DOHH2 (cell line): ENCODE measurements at regions not wholly inside any gene's neighbourhood (a gene's known extent, or its start where the extent isn't known, plus 50 kb on each side); places are given as distances from the start of the nearest gene placed in this dataset.

Source experiments
- H3F3A ChIP-seq: fragments of 200-600 bp; sonication (generic), shearing (Covaris generic); 2 replicates; pipeline ENCODE4 v1.6.0; 2016; ENCODE audit warnings: antibody characterized with exemption, mild to moderate bottlenecking; ENCODE audit not compliant: control insufficient read depth, insufficient read depth
- H3K27ac ChIP-seq: fragments of 200-600 bp; sonication (generic); 2 replicates; pipeline ENCODE4 v1.5.1; 2014; ENCODE audit warnings: low read depth, mild to moderate bottlenecking, low read length, moderate library complexity
- H3K27me3 ChIP-seq: fragments of 200-600 bp; sonication (generic); 2 replicates; pipeline ENCODE4 v1.6.1; 2014; ENCODE audit warnings: mild to moderate bottlenecking, low read length, mixed read lengths; ENCODE audit not compliant: control insufficient read depth
- H3K36me3 ChIP-seq: fragments of 200-600 bp; sonication (generic); 2 replicates; pipeline ENCODE4 v1.6.1; 2014; ENCODE audit warnings: mild to moderate bottlenecking, low read length, moderate library complexity, mixed read lengths; ENCODE audit not compliant: control insufficient read depth
- H3K4me1 ChIP-seq: fragments of 200-600 bp; sonication (generic); 2 replicates; pipeline ENCODE4 v1.6.1; 2014; ENCODE audit warnings: mild to moderate bottlenecking, low read length, mixed read lengths; ENCODE audit not compliant: control insufficient read depth
- H3K4me2 ChIP-seq: fragments of 200-600 bp; sonication (generic); 2 replicates; pipeline ENCODE4 v1.6.0; 2014; ENCODE audit warnings: mild to moderate bottlenecking, low read length, moderate library complexity
- H3K4me3 ChIP-seq: fragments of 200-600 bp; sonication (generic); 2 replicates; pipeline ENCODE4 v1.5.1; 2014; ENCODE audit warnings: mild to moderate bottlenecking, low read length, mixed read lengths
- H3K79me2 ChIP-seq: fragments of 200-600 bp; sonication (generic); 2 replicates; pipeline ENCODE4 v1.6.1; 2014; ENCODE audit warnings: mild to moderate bottlenecking, low read length, mixed read lengths; ENCODE audit not compliant: control insufficient read depth
- H3K9me2 ChIP-seq: fragments of 200-600 bp; sonication (generic); replicated peaks from 2 replicates; pipeline ENCODE4 v1.6.1; 2014; ENCODE audit warnings: mild to moderate bottlenecking, low read length, mixed read lengths; ENCODE audit not compliant: control insufficient read depth
- H3K9me3 ChIP-seq: fragments of 200-600 bp; sonication (generic); 2 replicates; pipeline ENCODE4 v1.6.1; 2014; ENCODE audit warnings: antibody characterized with exemption, low read length, mixed read lengths; ENCODE audit not compliant: control insufficient read depth, insufficient read depth
- H4K20me1 ChIP-seq: fragments of 200-600 bp; sonication (generic); 2 replicates; pipeline ENCODE4 v1.6.0; 2014; ENCODE audit warnings: low read depth, mild to moderate bottlenecking, antibody characterized with exemption, low read length, moderate library complexity; ENCODE audit not compliant: control insufficient read depth, insufficient read depth
- CTCF ChIP-seq: fragments of 200-600 bp; sonication (generic); IDR thresholded peaks from one replicate; pipeline ENCODE4 v1.5.1; 2014; ENCODE audit warnings: antibody characterized with exemption, mild to moderate bottlenecking, low read depth, low read length; ENCODE audit not compliant: poor library complexity, severe bottlenecking
- EZH2phosphoT487 ChIP-seq: fragments of 200-600 bp; sonication (generic); IDR thresholded peaks from 2 replicates; pipeline ENCODE4 v1.6.1; 2017; ENCODE audit warnings: borderline replicate concordance, mild to moderate bottlenecking, antibody characterized with exemption, low read length, moderate library complexity, mixed read lengths

DNA sequence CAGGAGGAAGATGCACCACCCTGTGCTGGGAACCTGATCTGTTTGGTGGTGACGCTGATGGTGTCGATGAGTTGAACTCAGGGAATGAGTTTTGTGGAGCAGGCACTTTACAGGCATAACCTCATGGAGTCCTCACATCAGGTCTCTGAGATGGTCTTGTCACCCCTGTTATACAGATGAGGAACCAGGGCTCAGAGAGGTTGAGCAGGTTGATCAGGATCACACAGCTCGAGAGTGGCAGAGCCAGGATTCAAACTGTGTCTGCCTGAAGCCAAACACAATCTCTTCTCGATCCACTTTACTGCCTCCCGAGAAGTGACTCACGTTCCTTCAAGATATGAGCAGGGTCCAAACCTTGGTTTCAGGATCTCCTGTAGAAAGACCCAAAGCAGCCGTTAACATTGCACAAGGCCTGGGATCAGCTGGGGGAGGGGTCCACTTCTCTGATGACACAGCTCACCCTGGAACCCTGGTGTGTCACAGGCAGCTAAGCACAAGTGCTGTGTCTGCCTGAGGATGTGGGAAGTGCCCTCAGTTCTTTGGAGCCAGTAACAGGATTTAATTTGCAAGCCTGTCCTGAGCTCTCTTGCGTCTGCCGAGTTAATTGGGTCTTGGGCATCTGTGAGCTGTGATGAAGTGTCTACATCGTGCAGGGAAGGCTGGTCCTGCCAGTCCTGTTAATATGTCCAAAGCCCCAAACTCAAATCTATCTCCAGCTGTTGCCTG is 65.4 kb upstream of the STUM start:
- peaks cover 10% of the 10 kb centered on the region; the same call in 1 of the 2 replicates for H3K27me3 ChIP-seq
- H3K9me3 ChIP-seq = no peaks in the 10 kb centered on the region
- H3K9me2 ChIP-seq = no peaks in the 10 kb centered on the region
- peaks cover 13% of the 10 kb centered on the region for H3K4me1 ChIP-seq
- no peaks in the 10 kb centered on the region for H3K79me2 ChIP-seq
- TF ChIP-seq CTCF (no peak), EZH2phosphoT487 (no peak)
- no peaks in the 10 kb centered on the region for H4K20me1 ChIP-seq
- no peak overlapping the region for H3K27ac ChIP-seq
- H3F3A ChIP-seq = no peaks in the 10 kb centered on the region
- H3K36me3 ChIP-seq = no peaks in the 10 kb centered on the region
- no peak overlapping the region for H3K4me3 ChIP-seq
- no peak overlapping the region for H3K4me2 ChIP-seq

GRCh38 chr1:226485192-226485591 is 63.4 kb upstream of the STUM start:
- Histone ChIP-seq H3K4me2 (no peak overlapping the region), H3K27ac (no peak overlapping the region), H3K9me3 (no peaks in the 10 kb centered on the region), H3K9me2 (no peaks in the 10 kb centered on the region), H3K79me2 (no peaks in the 10 kb centered on the region), H3K4me3 (no peak overlapping the region), H3K4me1 (peaks cover 14% of the 10 kb centered on the region), H4K20me1 (no peaks in the 10 kb centered on the region), H3K27me3 (peaks cover 10% of the 10 kb centered on the region; the same call in 1 of the 2 replicates), H3F3A (no peaks in the 10 kb centered on the region), H3K36me3 (no peaks in the 10 kb centered on the region)
- TF ChIP-seq CTCF (no peak), EZH2phosphoT487 (no peak)

DNA sequence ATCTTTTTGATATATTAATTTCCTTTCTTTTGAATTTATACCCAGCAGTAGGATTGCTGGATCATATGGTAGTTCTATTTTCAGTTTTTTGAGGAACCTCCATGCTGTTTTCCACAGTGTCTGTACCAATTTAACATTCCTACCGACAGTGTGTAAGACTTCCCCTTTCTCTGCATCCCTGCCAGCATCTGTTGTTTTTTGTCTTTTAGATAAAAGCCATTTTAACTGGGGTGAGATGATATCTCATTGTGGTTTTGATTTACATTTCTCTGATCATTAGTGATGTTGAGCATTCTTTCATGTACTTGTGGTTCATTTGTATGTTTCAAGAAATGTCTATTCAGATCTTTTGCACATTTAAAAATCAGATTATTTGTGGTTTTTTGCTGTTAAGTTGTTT is 62.4 kb upstream of the STUM start:
- Histone ChIP-seq H3K4me3 (no peak overlapping the region), H3F3A (no peaks in the 10 kb centered on the region), H3K79me2 (no peaks in the 10 kb centered on the region), H3K27me3 (peaks cover 10% of the 10 kb centered on the region; the same call in 1 of the 2 replicates), H3K36me3 (no peaks in the 10 kb centered on the region), H3K9me2 (no peaks in the 10 kb centered on the region), H3K9me3 (no peaks in the 10 kb centered on the region), H3K4me2 (no peak overlapping the region), H4K20me1 (no peaks in the 10 kb centered on the region), H3K4me1 (peaks cover 23% of the 10 kb centered on the region), H3K27ac (no peak overlapping the region)
- no peak for TF ChIP-seq EZH2phosphoT487
- no peak for TF ChIP-seq CTCF
